Astrocyte (in vitro differentiated cells and primary cell): ENCODE measurements at regions not wholly inside any gene's neighbourhood (a gene's known extent, or its start where the extent isn't known, plus 50 kb on each side); places are given as distances from the start of the nearest gene placed in this dataset.

Experiments used
- DNase-seq: peaks from one replicate; pipeline ENCODE4 v3.0.0-alpha.2; 2010; ENCODE audit warnings: low read depth
- FAIRE-seq: peaks from 2 replicates; lab custom pipeline; 2011; peaks lifted over from hg19 to GRCh38; lab: Jason Lieb, UNC
- H2AFZ ChIP-seq: 2 replicates; pipeline ENCODE4 v1.6.0; 2012; ENCODE audit warnings: low read depth, low read length, inconsistent platforms
- H3K27ac ChIP-seq: 2 replicates; pipeline ENCODE4 v1.5.1; 2011; ENCODE audit warnings: low read depth, low read length, inconsistent platforms
- H3K27me3 ChIP-seq: 2 replicates; pipeline ENCODE4 v1.6.0; 2011; ENCODE audit warnings: low read length, inconsistent platforms; ENCODE audit not compliant: insufficient read depth
- H3K36me3 ChIP-seq: 2 replicates; pipeline ENCODE4 v1.5.1; 2011; ENCODE audit warnings: low read length, inconsistent platforms; ENCODE audit not compliant: insufficient read depth
- H3K4me1 ChIP-seq: 2 replicates; pipeline ENCODE4 v1.5.1; 2011; ENCODE audit warnings: low read length, inconsistent platforms; ENCODE audit not compliant: insufficient read depth
- H3K4me2 ChIP-seq: 2 replicates; pipeline ENCODE4 v1.6.0; 2012; ENCODE audit warnings: low read length, inconsistent platforms
- H3K4me3 ChIP-seq: 2 replicates; pipeline ENCODE4 v1.5.1; 2011; ENCODE audit warnings: low read depth, mild to moderate bottlenecking, low read length, inconsistent platforms; ENCODE audit not compliant: insufficient read depth
- H3K79me2 ChIP-seq: 2 replicates; pipeline ENCODE4 v1.6.0; 2012; ENCODE audit warnings: mild to moderate bottlenecking, low read length, inconsistent platforms; ENCODE audit not compliant: insufficient read depth
- H3K9ac ChIP-seq: 2 replicates; pipeline ENCODE4 v1.6.0; 2012; ENCODE audit warnings: mild to moderate bottlenecking, low read length, inconsistent platforms
- H3K9me3 ChIP-seq: 2 replicates; pipeline ENCODE4 v1.5.1; 2012; ENCODE audit warnings: low read depth, mild to moderate bottlenecking, low read length, inconsistent platforms; ENCODE audit not compliant: insufficient read depth
- H4K20me1 ChIP-seq: 2 replicates; pipeline ENCODE4 v1.6.0; 2012; ENCODE audit warnings: low read length, inconsistent platforms; ENCODE audit not compliant: insufficient read depth
- H3K27ac Mint-ChIP-seq: one replicate; pipeline ENCODE4 v1.8.0; 2021; ENCODE audit warnings: mild to moderate bottlenecking, mixed read lengths; ENCODE audit not compliant: unreplicated experiment
- H3K27me3 Mint-ChIP-seq: one replicate; pipeline ENCODE4 v1.8.0; 2021; ENCODE audit warnings: low read depth, mixed read lengths; ENCODE audit not compliant: unreplicated experiment
- H3K36me3 Mint-ChIP-seq: one replicate; pipeline ENCODE4 v1.8.0; 2021; ENCODE audit warnings: low read depth, mixed read lengths; ENCODE audit not compliant: unreplicated experiment
- H3K4me1 Mint-ChIP-seq: one replicate; pipeline ENCODE4 v1.8.0; 2021; ENCODE audit warnings: low read depth, mixed read lengths; ENCODE audit not compliant: unreplicated experiment
- H3K4me3 Mint-ChIP-seq: one replicate; pipeline ENCODE4 v1.8.0; 2021; ENCODE audit warnings: mild to moderate bottlenecking, moderate library complexity, mixed read lengths; ENCODE audit not compliant: unreplicated experiment
- H3K9me3 Mint-ChIP-seq: one replicate; pipeline ENCODE4 v1.8.0; 2021; ENCODE audit warnings: mild to moderate bottlenecking, mixed read lengths; ENCODE audit not compliant: unreplicated experiment
- CTCF ChIP-seq: IDR thresholded peaks from 2 replicates; pipeline ENCODE4 v1.5.1; 2011; ENCODE audit warnings: low read depth, mild to moderate bottlenecking, inconsistent platforms, low read length, moderate library complexity; ENCODE audit not compliant: insufficient read depth
- EZH2 ChIP-seq: IDR thresholded peaks from 2 replicates; pipeline ENCODE4 v1.6.1; 2012; ENCODE audit warnings: mild to moderate bottlenecking, low read length, inconsistent platforms; ENCODE audit not compliant: insufficient read depth

GRCh38 chr1:20413776-20414140, 72.3 kb downstream of the CAMK2N1 start:
- Histone ChIP-seq H3K79me2 (no peaks in the 10 kb centered on the region), H3K27me3 (no peaks in the 10 kb centered on the region), H3K4me2 (no peak overlapping the region), H3K9ac (no peak overlapping the region), H3K27ac (no peak overlapping the region), H3K36me3 (no peaks in the 10 kb centered on the region), H2AFZ (no peak overlapping the region), H3K4me3 (no peak overlapping the region), H3K9me3 (no peaks in the 10 kb centered on the region), H3K4me1 (peaks cover 18% of the 10 kb centered on the region), H4K20me1 (no peaks in the 10 kb centered on the region)
- no peak for TF ChIP-seq CTCF
- TF ChIP-seq EZH2: no peak
- no peaks in the 10 kb centered on the region for H3K36me3 Mint-ChIP-seq
- H3K27ac Mint-ChIP-seq: no peak overlapping the region
- FAIRE-seq: no peak
- H3K27me3 Mint-ChIP-seq: peaks cover 6% of the 10 kb centered on the region
- peaks cover 6% of the 10 kb centered on the region for H3K9me3 Mint-ChIP-seq
- H3K4me1 Mint-ChIP-seq: peaks cover 15% of the 10 kb centered on the region
- no peak for DNase-seq
- H3K4me3 Mint-ChIP-seq: no peak overlapping the region

GRCh38 chr1:20413136-20413775, 72.8 kb downstream of the CAMK2N1 start:
- Mint-ChIP-seq H3K4me3 (no peak overlapping the region), H3K4me1 (peaks cover 15% of the 10 kb centered on the region), H3K27ac (no peak overlapping the region), H3K9me3 (peaks cover 6% of the 10 kb centered on the region), H3K36me3 (no peaks in the 10 kb centered on the region), H3K27me3 (peaks cover 6% of the 10 kb centered on the region)
- no peak overlapping the region for H2AFZ ChIP-seq
- no peaks in the 10 kb centered on the region for H3K79me2 ChIP-seq
- H3K36me3 ChIP-seq: no peaks in the 10 kb centered on the region
- H3K9me3 ChIP-seq: no peaks in the 10 kb centered on the region
- H3K4me3 ChIP-seq: no peak overlapping the region
- DNase-seq: no peak
- H3K9ac ChIP-seq: no peak overlapping the region
- no peak for FAIRE-seq
- peaks cover 18% of the 10 kb centered on the region for H3K4me1 ChIP-seq
- no peaks in the 10 kb centered on the region for H3K27me3 ChIP-seq
- H3K27ac ChIP-seq: no peak overlapping the region
- no peak overlapping the region for H3K4me2 ChIP-seq
- TF ChIP-seq EZH2 (no peak), CTCF (no peak)
- H4K20me1 ChIP-seq: no peaks in the 10 kb centered on the region

GRCh38 chr1:20411196-20411980, 74.6 kb downstream of the CAMK2N1 start:
- Mint-ChIP-seq H3K27ac (no peak overlapping the region), H3K36me3 (no peaks in the 10 kb centered on the region), H3K4me3 (no peak overlapping the region), H3K9me3 (peaks cover 4% of the 10 kb centered on the region), H3K27me3 (peaks cover 7% of the 10 kb centered on the region), H3K4me1 (peaks cover 12% of the 10 kb centered on the region)
- TF ChIP-seq EZH2 (no peak), CTCF (no peak)
- H3K4me2 ChIP-seq: peak overlapping the region; percentile 58
- H3K9me3 ChIP-seq: no peaks in the 10 kb centered on the region
- DNase-seq (peak; percentile 90), FAIRE-seq (peak; percentile 67)
- H3K4me1 ChIP-seq: peaks cover 18% of the 10 kb centered on the region
- no peaks in the 10 kb centered on the region for H3K27me3 ChIP-seq
- peak overlapping the region; percentile 49 for H2AFZ ChIP-seq
- no peaks in the 10 kb centered on the region for H3K79me2 ChIP-seq
- H4K20me1 ChIP-seq: no peaks in the 10 kb centered on the region
- peak overlapping the region; percentile 67 for H3K27ac ChIP-seq
- peak overlapping the region; percentile 58 for H3K9ac ChIP-seq
- no peak overlapping the region for H3K4me3 ChIP-seq
- no peaks in the 10 kb centered on the region for H3K36me3 ChIP-seq
